ENCODE measurements at regions not wholly inside any gene's neighbourhood (a gene's known extent, or its start where the extent isn't known, plus 50 kb on each side); places are given as distances from the start of the nearest gene placed in this dataset.
"Not testable (repeated sequence)": the region's sequence is repeated elsewhere in the genome, so short reads cannot be mapped to it uniquely, and the experiment has no call there.

DNA sequence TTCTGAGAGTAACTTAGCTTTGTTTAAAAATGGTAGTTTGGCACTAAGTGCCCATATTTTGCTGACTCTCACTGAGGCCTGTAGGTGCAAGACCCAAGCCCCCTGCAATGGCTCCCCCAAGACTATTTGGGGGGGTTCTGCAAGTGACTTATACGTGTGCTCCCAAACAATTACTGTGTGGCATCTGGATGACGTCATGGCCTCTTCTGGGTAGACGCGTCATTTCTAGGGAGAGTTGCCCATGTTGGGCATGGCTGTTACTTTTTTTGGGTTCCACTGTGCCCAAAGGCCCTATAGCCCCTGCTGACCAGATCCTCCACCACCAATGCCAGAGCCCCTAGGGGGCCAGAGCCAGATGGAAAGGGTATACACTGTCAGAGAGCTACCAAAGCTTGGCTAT lies 110.3 kb upstream of the MYLIP start:
- intact Hi-C loops (cut with DNase I) = no loop called here
- DNase-seq = no peak
- Histone ChIP-seq H3K36me3 (no peaks in the 10 kb centered on the region), H3K4me3 (no peak overlapping the region), H3K9me3 (no peaks in the 10 kb centered on the region), H3K4me1 (ENCODE audit: insufficient read depth) (no peaks in the 10 kb centered on the region), H3K27me3 (no peaks in the 10 kb centered on the region), H3K27ac (no peak overlapping the region)
- TF ChIP-seq EP300 (IDR thresholded peaks at IDR 0.05) (no peak), POLR2A (IDR thresholded peaks at IDR 0.05) (no peak)
- TF ChIP-seq, protein P1, sequence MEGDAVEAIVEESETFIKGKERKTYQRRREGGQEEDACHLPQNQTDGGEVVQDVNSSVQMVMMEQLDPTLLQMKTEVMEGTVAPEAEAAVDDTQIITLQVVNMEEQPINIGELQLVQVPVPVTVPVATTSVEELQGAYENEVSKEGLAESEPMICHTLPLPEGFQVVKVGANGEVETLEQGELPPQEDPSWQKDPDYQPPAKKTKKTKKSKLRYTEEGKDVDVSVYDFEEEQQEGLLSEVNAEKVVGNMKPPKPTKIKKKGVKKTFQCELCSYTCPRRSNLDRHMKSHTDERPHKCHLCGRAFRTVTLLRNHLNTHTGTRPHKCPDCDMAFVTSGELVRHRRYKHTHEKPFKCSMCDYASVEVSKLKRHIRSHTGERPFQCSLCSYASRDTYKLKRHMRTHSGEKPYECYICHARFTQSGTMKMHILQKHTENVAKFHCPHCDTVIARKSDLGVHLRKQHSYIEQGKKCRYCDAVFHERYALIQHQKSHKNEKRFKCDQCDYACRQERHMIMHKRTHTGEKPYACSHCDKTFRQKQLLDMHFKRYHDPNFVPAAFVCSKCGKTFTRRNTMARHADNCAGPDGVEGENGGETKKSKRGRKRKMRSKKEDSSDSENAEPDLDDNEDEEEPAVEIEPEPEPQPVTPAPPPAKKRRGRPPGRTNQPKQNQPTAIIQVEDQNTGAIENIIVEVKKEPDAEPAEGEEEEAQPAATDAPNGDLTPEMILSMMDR (IDR thresholded peaks at IDR 0.05) = no peak
- WGBS, 3 donors = 93 to 96% (median 95%) methylated on average over 4 of the region's 4 CpGs

DNA sequence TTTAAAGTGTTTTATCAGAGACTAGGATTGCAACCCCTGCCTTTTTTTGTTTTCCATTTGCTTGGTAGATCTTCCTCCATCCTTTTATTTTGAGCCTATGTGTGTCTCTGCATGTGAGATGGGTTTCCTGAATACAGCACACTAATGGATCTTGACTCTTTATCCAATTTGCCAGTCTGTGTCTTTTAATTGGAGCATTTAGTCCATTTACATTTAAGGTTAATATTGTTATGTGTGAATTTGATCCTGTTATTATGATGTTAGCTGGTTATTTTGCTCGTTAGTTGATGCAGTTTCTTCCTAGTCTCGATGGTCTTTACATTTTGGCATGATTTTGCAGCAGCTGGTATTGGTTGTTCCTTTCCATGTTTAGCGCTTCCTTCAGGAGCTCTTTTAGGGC lies 114.6 kb upstream of the MYLIP start:
- 79 to 94% (median 85%) methylated on average over 2 to 3 of the region's 3 CpGs for WGBS, 3 donors
- intact Hi-C loops (cut with DNase I) = not testable (repeated sequence)

DNA sequence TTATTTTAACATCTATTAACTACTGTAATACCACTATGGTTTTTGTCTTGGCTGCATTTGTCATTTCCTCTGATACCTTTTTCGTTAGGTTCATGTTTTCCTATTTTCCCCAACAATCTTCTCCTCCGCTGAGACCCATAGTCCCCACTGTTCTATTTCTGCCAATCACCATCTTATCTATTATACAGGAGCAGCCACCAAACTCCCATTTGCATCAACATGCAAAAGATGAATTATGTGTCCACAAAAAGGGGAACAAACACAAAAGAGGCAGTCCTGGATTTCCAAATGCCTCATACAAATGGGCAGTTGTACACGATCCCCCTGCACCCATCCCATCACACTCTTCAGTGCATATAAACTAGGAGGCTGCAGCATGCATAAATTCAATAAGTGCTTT lies 121.7 kb upstream of the MYLIP start:
- 71 to 76% (median 75%) methylated on average over 3 of the region's 3 CpGs for WGBS, 3 donors
- no peak overlapping the region for H3K27ac ChIP-seq

More for the DNA sequence above, 114.6 kb upstream of the MYLIP start:
- not testable (repeated sequence) for H3K9me3 ChIP-seq; H3K4me3 ChIP-seq; H3K36me3 ChIP-seq; H3K27ac ChIP-seq; DNase-seq; H3K4me1 ChIP-seq (ENCODE audit: insufficient read depth); H3K27me3 ChIP-seq

DNA sequence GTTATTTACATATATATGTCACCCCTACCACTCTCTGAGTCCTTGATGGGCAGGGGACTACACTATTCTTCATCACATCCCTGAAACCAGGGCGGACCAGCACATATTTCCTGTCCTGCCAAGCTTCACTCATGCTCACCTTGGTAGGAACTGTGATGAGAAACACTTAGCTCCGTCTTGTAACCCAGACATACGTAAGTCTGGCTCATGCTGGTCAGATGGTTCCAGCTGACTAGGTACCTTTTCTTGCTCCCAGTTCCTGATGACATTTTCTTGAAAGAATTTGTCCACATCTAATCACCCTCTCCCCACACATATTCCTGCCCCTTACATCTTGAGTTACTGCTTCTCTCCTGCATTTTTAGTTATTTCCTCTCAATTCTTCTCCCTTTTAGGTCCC lies 122.2 kb upstream of the MYLIP start:
- WGBS, 3 donors = 84 to 93% (median 90%) methylated on average over 3 of the region's 3 CpGs
- H3K36me3 ChIP-seq = no peaks in the 10 kb centered on the region
- H3K27me3 ChIP-seq = no peaks in the 10 kb centered on the region
- no peak overlapping the region for H3K27ac ChIP-seq
- no peaks in the 10 kb centered on the region for H3K4me1 ChIP-seq (ENCODE audit: insufficient read depth)
- H3K4me3 ChIP-seq = no peak overlapping the region
- TF ChIP-seq, protein P1 (IDR thresholded peaks at IDR 0.05) = no peak
- TF ChIP-seq POLR2A (IDR thresholded peaks at IDR 0.05) = no peak
- TF ChIP-seq EP300 (IDR thresholded peaks at IDR 0.05) = no peak
- H3K9me3 ChIP-seq = no peaks in the 10 kb centered on the region
- intact Hi-C loops (cut with DNase I) = no loop called here
- no peak for DNase-seq

More for the DNA sequence above, 121.7 kb upstream of the MYLIP start:
- H3K4me1 ChIP-seq (ENCODE audit: insufficient read depth) = no peaks in the 10 kb centered on the region
- no peaks in the 10 kb centered on the region for H3K36me3 ChIP-seq
- intact Hi-C loops (cut with DNase I) = no loop called here
- H3K27me3 ChIP-seq = no peaks in the 10 kb centered on the region
- DNase-seq = no peak
- TF ChIP-seq EP300 (IDR thresholded peaks at IDR 0.05) (no peak), POLR2A (IDR thresholded peaks at IDR 0.05) (no peak)
- TF ChIP-seq, protein P1 (IDR thresholded peaks at IDR 0.05) = no peak
- no peak overlapping the region for H3K4me3 ChIP-seq
- H3K9me3 ChIP-seq = no peaks in the 10 kb centered on the region

DNA sequence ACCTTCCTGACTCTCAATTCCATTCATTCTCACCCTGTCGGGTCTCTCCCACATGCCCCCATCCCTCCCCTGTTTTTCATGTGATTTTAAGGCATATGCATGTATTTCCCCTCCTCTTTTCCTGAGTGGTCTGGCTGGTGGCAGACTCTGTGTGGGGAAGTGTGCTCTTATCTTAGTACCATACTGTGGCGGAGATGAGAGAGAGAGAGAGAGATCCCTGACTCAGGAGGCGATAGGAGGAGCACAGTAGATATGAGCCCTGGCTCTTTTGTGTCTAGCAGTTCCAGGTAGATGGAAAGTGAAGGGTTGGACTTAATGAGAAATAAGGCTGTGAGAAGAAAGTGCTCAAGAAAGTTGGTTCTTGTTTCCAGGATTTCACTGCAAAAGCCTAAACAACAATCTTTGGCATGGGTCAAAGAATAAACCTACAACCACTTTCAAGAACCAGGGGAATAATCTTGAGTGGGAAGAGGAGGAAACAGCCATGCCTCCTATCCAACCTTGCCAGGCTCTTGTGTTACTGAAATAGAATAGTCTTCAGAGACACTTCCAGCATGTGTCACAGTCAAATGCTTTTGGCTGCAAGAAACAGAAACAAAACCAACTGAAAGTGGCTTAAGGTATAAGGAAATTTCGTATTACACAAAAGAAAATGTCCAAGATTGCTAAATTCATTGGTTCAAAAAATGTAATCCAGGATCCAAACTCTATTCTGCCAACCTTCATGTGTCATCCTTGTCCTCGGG lies 123.8 kb upstream of the MYLIP start:
- TF ChIP-seq POLR2A (IDR thresholded peaks at IDR 0.05) (no peak), EP300 (IDR thresholded peaks at IDR 0.05) (no peak)
- TF ChIP-seq, protein P1 (IDR thresholded peaks at IDR 0.05) = no peak
- H3K36me3 ChIP-seq = no peaks in the 10 kb centered on the region
- H3K4me1 ChIP-seq (ENCODE audit: insufficient read depth) = no peaks in the 10 kb centered on the region
- H3K4me3 ChIP-seq = no peak overlapping the region
- no peak for DNase-seq
- no peak overlapping the region for H3K27ac ChIP-seq
- intact Hi-C loops (cut with DNase I) = no loop called here
- H3K27me3 ChIP-seq = no peaks in the 10 kb centered on the region
- no peaks in the 10 kb centered on the region for H3K9me3 ChIP-seq
- WGBS, 3 donors = 69 to 71% (median 70%) methylated on average over 5 of the region's 5 CpGs

Measured in ovary (tissue), 7 donors.